ENCODE measurements at regions not wholly inside any gene's neighbourhood (a gene's known extent, or its start where the extent isn't known, plus 50 kb on each side); places are given as distances from the start of the nearest gene placed in this dataset.

GRCh38 chr6:105593056-105593690 lies 190.3 kb upstream of the PREP start:
- no peak for TF ChIP-seq CTCF (IDR thresholded peaks at IDR 0.05; ENCODE audit: insufficient read depth, low read depth, low read length)
- no peak for TF ChIP-seq EZH2 (IDR thresholded peaks at IDR 0.05; ENCODE audit: insufficient read depth, low read length)
- H3K4me3 ChIP-seq (ENCODE audit: insufficient read depth, low read depth, low read length): no peak overlapping the region
- Mint-ChIP-seq H3K9me3 (ENCODE audit: unreplicated experiment) (peaks cover 3% of the 10 kb centered on the region), H3K27me3 (ENCODE audit: low read depth, unreplicated experiment) (no peaks in the 10 kb centered on the region), H3K27ac (ENCODE audit: unreplicated experiment) (peak overlapping the region; percentile 78), H3K36me3 (ENCODE audit: low read depth, unreplicated experiment) (no peaks in the 10 kb centered on the region), H3K4me1 (ENCODE audit: low read depth, unreplicated experiment) (peaks cover 69% of the 10 kb centered on the region), H3K4me3 (ENCODE audit: unreplicated experiment) (no peak overlapping the region)
- FAIRE-seq: peak; percentile 80
- peaks cover 47% of the 10 kb centered on the region for H3K4me1 ChIP-seq (ENCODE audit: insufficient read depth, low read length)
- H3K79me2 ChIP-seq (ENCODE audit: insufficient read depth, low read length): no peaks in the 10 kb centered on the region
- no peaks in the 10 kb centered on the region for H3K9me3 ChIP-seq (ENCODE audit: insufficient read depth, low read depth, low read length)
- H3K4me2 ChIP-seq (ENCODE audit: low read length): peak overlapping the region; percentile 27
- H3K9ac ChIP-seq (ENCODE audit: low read length): peak overlapping the region; percentile 39
- H4K20me1 ChIP-seq (ENCODE audit: insufficient read depth, low read length): no peaks in the 10 kb centered on the region
- peak overlapping the region; percentile 93 for H3K27ac ChIP-seq (ENCODE audit: low read depth, low read length)
- H3K27me3 ChIP-seq (ENCODE audit: insufficient read depth, low read length): no peaks in the 10 kb centered on the region
- peak; percentile 62 for DNase-seq (ENCODE audit: low read depth)
- H3K36me3 ChIP-seq (ENCODE audit: insufficient read depth, low read length): no peaks in the 10 kb centered on the region
- H2AFZ ChIP-seq (ENCODE audit: low read depth, low read length): no peak overlapping the region

GRCh38 chr6:105592329-105592728 lies 189.4 kb upstream of the PREP start:
- no peaks in the 10 kb centered on the region for H3K36me3 ChIP-seq (ENCODE audit: insufficient read depth, low read length)
- DNase-seq (ENCODE audit: low read depth): peak; percentile 98
- H2AFZ ChIP-seq (ENCODE audit: low read depth, low read length): no peak overlapping the region
- no peaks in the 10 kb centered on the region for H3K36me3 Mint-ChIP-seq (ENCODE audit: low read depth, unreplicated experiment)
- no peaks in the 10 kb centered on the region for H3K27me3 ChIP-seq (ENCODE audit: insufficient read depth, low read length)
- H3K9me3 Mint-ChIP-seq (ENCODE audit: unreplicated experiment): peaks cover 3% of the 10 kb centered on the region
- no peak overlapping the region for H3K4me3 ChIP-seq (ENCODE audit: insufficient read depth, low read depth, low read length)
- no peaks in the 10 kb centered on the region for H4K20me1 ChIP-seq (ENCODE audit: insufficient read depth, low read length)
- peak overlapping the region; percentile 78 for H3K27ac Mint-ChIP-seq (ENCODE audit: unreplicated experiment)
- H3K4me3 Mint-ChIP-seq (ENCODE audit: unreplicated experiment): no peak overlapping the region
- no peaks in the 10 kb centered on the region for H3K27me3 Mint-ChIP-seq (ENCODE audit: low read depth, unreplicated experiment)
- peak overlapping the region; percentile 71 for H3K27ac ChIP-seq (ENCODE audit: low read depth, low read length)
- peak; percentile 39 for FAIRE-seq
- H3K79me2 ChIP-seq (ENCODE audit: insufficient read depth, low read length): no peaks in the 10 kb centered on the region
- H3K4me1 Mint-ChIP-seq (ENCODE audit: low read depth, unreplicated experiment): peaks cover 74% of the 10 kb centered on the region
- H3K9ac ChIP-seq (ENCODE audit: low read length): peak overlapping the region; percentile 42
- H3K9me3 ChIP-seq (ENCODE audit: insufficient read depth, low read depth, low read length): no peaks in the 10 kb centered on the region
- H3K4me1 ChIP-seq (ENCODE audit: insufficient read depth, low read length): peaks cover 54% of the 10 kb centered on the region
- TF ChIP-seq CTCF (IDR thresholded peaks at IDR 0.05; ENCODE audit: insufficient read depth, low read depth, low read length): no peak
- no peak for TF ChIP-seq EZH2 (IDR thresholded peaks at IDR 0.05; ENCODE audit: insufficient read depth, low read length)
- peak overlapping the region; percentile 27 for H3K4me2 ChIP-seq (ENCODE audit: low read length)

GRCh38 chr6:105591053-105591452 lies 188.2 kb upstream of the PREP start:
- Histone ChIP-seq H2AFZ (ENCODE audit: low read depth, low read length) (no peak overlapping the region), H3K9me3 (ENCODE audit: insufficient read depth, low read depth, low read length) (no peaks in the 10 kb centered on the region), H3K4me3 (ENCODE audit: insufficient read depth, low read depth, low read length) (no peak overlapping the region), H3K79me2 (ENCODE audit: insufficient read depth, low read length) (no peaks in the 10 kb centered on the region), H3K27me3 (ENCODE audit: insufficient read depth, low read length) (no peaks in the 10 kb centered on the region), H3K36me3 (ENCODE audit: insufficient read depth, low read length) (no peaks in the 10 kb centered on the region), H3K9ac (ENCODE audit: low read length) (no peak overlapping the region), H3K4me1 (ENCODE audit: insufficient read depth, low read length) (peaks cover 53% of the 10 kb centered on the region), H4K20me1 (ENCODE audit: insufficient read depth, low read length) (no peaks in the 10 kb centered on the region), H3K27ac (ENCODE audit: low read depth, low read length) (no peak overlapping the region), H3K4me2 (ENCODE audit: low read length) (no peak overlapping the region)
- Mint-ChIP-seq H3K36me3 (ENCODE audit: low read depth, unreplicated experiment) (no peaks in the 10 kb centered on the region), H3K27ac (ENCODE audit: unreplicated experiment) (peak overlapping the region; percentile 63), H3K9me3 (ENCODE audit: unreplicated experiment) (peaks cover 3% of the 10 kb centered on the region), H3K4me3 (ENCODE audit: unreplicated experiment) (no peak overlapping the region), H3K4me1 (ENCODE audit: low read depth, unreplicated experiment) (peaks cover 75% of the 10 kb centered on the region), H3K27me3 (ENCODE audit: low read depth, unreplicated experiment) (no peaks in the 10 kb centered on the region)
- TF ChIP-seq EZH2 (IDR thresholded peaks at IDR 0.05; ENCODE audit: insufficient read depth, low read length): no peak
- no peak for TF ChIP-seq CTCF (IDR thresholded peaks at IDR 0.05; ENCODE audit: insufficient read depth, low read depth, low read length)
- DNase-seq (ENCODE audit: low read depth) (peak; percentile 61), FAIRE-seq (no peak)
